HG02623 (cell line): ENCODE measurements at regions not wholly inside any gene's neighbourhood (a gene's known extent, or its start where the extent isn't known, plus 50 kb on each side); places are given as distances from the start of the nearest gene placed in this dataset.
A peak's percentile ranks its signal among the peaks of the same experiment; 100 is the strongest.

Experiments
- ATAC-seq: cut with Tn5 transposase; IDR thresholded peaks from one replicate; pipeline ENCODE4 v1.9.1; 2021; ENCODE audit warnings: moderate library complexity; ENCODE audit not compliant: unreplicated experiment

- ATAC-seq, result no peak
Measured at GRCh38 chr7:41633690-41634089, 69.2 kb downstream of the INHBA start.

- peak; percentile 80 for ATAC-seq
Measured at GRCh38 chr7:41630741-41631140, 72.1 kb downstream of the INHBA start.

- no peak for ATAC-seq
Measured at GRCh38 chr7:41629711-41630111, 73.2 kb downstream of the INHBA start.

GRCh38 chr7:41628901-41629300, 74.0 kb downstream of the INHBA start:
- ATAC-seq, result no peak

GRCh38 chr7:41627645-41628298, 75.1 kb downstream of the INHBA start:
- ATAC-seq, result no peak

GRCh38 chr7:41624818-41625217, 78.1 kb downstream of the INHBA start:
- no peak for ATAC-seq

- ATAC-seq, result no peak
Measured at GRCh38 chr7:41621953-41622831, 80.7 kb downstream of the INHBA start.

GRCh38 chr7:41617987-41618386, 84.9 kb downstream of the INHBA start:
- ATAC-seq, result no peak

GRCh38 chr7:41612798-41613197, 90.1 kb downstream of the INHBA start:
- no peak for ATAC-seq

- no peak for ATAC-seq
Measured at GRCh38 chr7:41612386-41612785, 90.5 kb downstream of the INHBA start.

GRCh38 chr7:41608447-41608846, 94.4 kb downstream of the INHBA start:
- no peak for ATAC-seq

- no peak for ATAC-seq
Measured at GRCh38 chr7:41603985-41604384, 98.9 kb downstream of the INHBA start.

- no peak for ATAC-seq
Measured at GRCh38 chr7:41599760-41600159, 103.1 kb downstream of the INHBA start.

GRCh38 chr7:41592794-41593193, 110.1 kb downstream of the INHBA start:
- ATAC-seq, result no peak

- no peak for ATAC-seq
Measured at GRCh38 chr7:41592236-41592635, 110.7 kb downstream of the INHBA start.

- ATAC-seq, result no peak
Measured at GRCh38 chr7:41590986-41591385, 111.9 kb downstream of the INHBA start.

- ATAC-seq, result no peak
Measured at GRCh38 chr7:41588341-41588740, 114.5 kb downstream of the INHBA start.

GRCh38 chr7:41586931-41587640, 115.8 kb downstream of the INHBA start:
- no peak for ATAC-seq

GRCh38 chr7:41584746-41585145, 118.1 kb downstream of the INHBA start:
- ATAC-seq, result no peak

GRCh38 chr7:41582116-41582515, 120.8 kb downstream of the INHBA start:
- no peak for ATAC-seq

GRCh38 chr7:41581041-41581440, 121.8 kb downstream of the INHBA start:
- ATAC-seq, result no peak
